ENCODE measurements at regions not wholly inside any gene's neighbourhood (a gene's known extent, or its start where the extent isn't known, plus 50 kb on each side); places are given as distances from the start of the nearest gene placed in this dataset.

- Histone ChIP-seq H3K36me3 (ENCODE audit: control insufficient read depth, insufficient read depth, low read length) (no peaks in the 10 kb centered on the region), H3K4me3 (ENCODE audit: low read depth, low read length) (no peak overlapping the region), H3K27me3 (ENCODE audit: control insufficient read depth, insufficient read depth, low read length) (no peaks in the 10 kb centered on the region)
- DNase-seq (ENCODE audit: low read depth) = no peak
- ChIA-PET CTCF (interaction anchor here (0.8 to 1.2 kb wide), 2 partner anchors 10 to 12 kb away, joined by 3 read pairs; no protein-coding TSS in a partner anchor), POLR2A (no interaction called here)
- no peak for TF ChIP-seq CTCF (IDR thresholded peaks at IDR 0.05; ENCODE audit: insufficient read depth, low read depth, low read length)
These were observed 397.4 kb upstream of the TMCO5A start for GRCh38 chr15:37536967-37537605.

- no peak for TF ChIP-seq CTCF (IDR thresholded peaks at IDR 0.05; ENCODE audit: insufficient read depth, low read depth, low read length)
- DNase-seq (ENCODE audit: low read depth) = no peak
- Histone ChIP-seq H3K36me3 (ENCODE audit: control insufficient read depth, insufficient read depth, low read length) (no peaks in the 10 kb centered on the region), H3K27me3 (ENCODE audit: control insufficient read depth, insufficient read depth, low read length) (no peaks in the 10 kb centered on the region), H3K4me3 (ENCODE audit: low read depth, low read length) (no peak overlapping the region)
- ChIA-PET POLR2A (no interaction called here), CTCF (interaction anchor here (0.8 to 1.2 kb wide), 2 partner anchors 10 to 13 kb away, joined by 3 read pairs; no protein-coding TSS in a partner anchor)
These were observed 396.6 kb upstream of the TMCO5A start for GRCh38 chr15:37537802-37538201.

GRCh38 chr15:37548116-37548515, 386.3 kb upstream of the TMCO5A start:
- no peak for DNase-seq (ENCODE audit: low read depth)
- Histone ChIP-seq H3K27me3 (ENCODE audit: control insufficient read depth, insufficient read depth, low read length) (no peaks in the 10 kb centered on the region), H3K36me3 (ENCODE audit: control insufficient read depth, insufficient read depth, low read length) (no peaks in the 10 kb centered on the region), H3K4me3 (ENCODE audit: low read depth, low read length) (no peak overlapping the region)
- no peak for TF ChIP-seq CTCF (IDR thresholded peaks at IDR 0.05; ENCODE audit: insufficient read depth, low read depth, low read length)
- CTCF ChIA-PET = no interaction called here
- POLR2A ChIA-PET = no interaction called here

GRCh38 chr15:37550360-37551024, 383.9 kb upstream of the TMCO5A start:
- ChIA-PET CTCF (no interaction called here), POLR2A (no interaction called here)
- DNase-seq (ENCODE audit: low read depth) = no peak
- no peak for TF ChIP-seq CTCF (IDR thresholded peaks at IDR 0.05; ENCODE audit: insufficient read depth, low read depth, low read length)
- Histone ChIP-seq H3K36me3 (ENCODE audit: control insufficient read depth, insufficient read depth, low read length) (no peaks in the 10 kb centered on the region), H3K27me3 (ENCODE audit: control insufficient read depth, insufficient read depth, low read length) (no peaks in the 10 kb centered on the region), H3K4me3 (ENCODE audit: low read depth, low read length) (no peak overlapping the region)

- Histone ChIP-seq H3K4me3 (ENCODE audit: low read depth, low read length) (no peak overlapping the region), H3K27me3 (ENCODE audit: control insufficient read depth, insufficient read depth, low read length) (no peaks in the 10 kb centered on the region), H3K36me3 (ENCODE audit: control insufficient read depth, insufficient read depth, low read length) (no peaks in the 10 kb centered on the region)
- ChIA-PET POLR2A (no interaction called here), CTCF (no interaction called here)
- DNase-seq (ENCODE audit: low read depth) = no peak
- TF ChIP-seq CTCF (IDR thresholded peaks at IDR 0.05; ENCODE audit: insufficient read depth, low read depth, low read length) = no peak
These were observed 362.0 kb upstream of the TMCO5A start for GRCh38 chr15:37572401-37572800.

All from BJ (cell line).